ENCODE measurements at regions not wholly inside any gene's neighbourhood (a gene's known extent, or its start where the extent isn't known, plus 50 kb on each side); places are given as distances from the start of the nearest gene placed in this dataset.
A peak's percentile ranks its signal among the peaks of the same experiment; 100 is the strongest.

DNA sequence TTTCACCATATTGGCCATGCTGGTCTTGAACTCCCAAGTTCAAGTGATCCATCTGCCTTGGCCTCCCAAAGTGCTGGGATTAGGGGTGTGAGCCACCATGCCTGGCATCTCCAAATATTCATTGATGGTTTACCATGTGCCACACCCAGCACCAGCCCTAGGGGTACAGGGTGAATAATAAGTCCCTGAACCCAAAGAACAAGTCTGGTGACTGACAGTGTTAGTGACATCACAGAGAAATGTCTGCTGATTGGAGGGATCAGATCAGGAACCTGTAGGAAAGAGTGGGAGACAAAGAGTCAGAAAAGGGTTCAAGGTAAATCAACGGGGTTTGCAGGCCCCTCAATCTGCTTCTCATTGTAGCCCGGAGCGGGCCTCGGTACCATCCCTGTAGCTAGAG is 118.4 kb upstream of the NABP1 start:
- no peak for DNase-seq (ENCODE audit: low spot score)

DNA sequence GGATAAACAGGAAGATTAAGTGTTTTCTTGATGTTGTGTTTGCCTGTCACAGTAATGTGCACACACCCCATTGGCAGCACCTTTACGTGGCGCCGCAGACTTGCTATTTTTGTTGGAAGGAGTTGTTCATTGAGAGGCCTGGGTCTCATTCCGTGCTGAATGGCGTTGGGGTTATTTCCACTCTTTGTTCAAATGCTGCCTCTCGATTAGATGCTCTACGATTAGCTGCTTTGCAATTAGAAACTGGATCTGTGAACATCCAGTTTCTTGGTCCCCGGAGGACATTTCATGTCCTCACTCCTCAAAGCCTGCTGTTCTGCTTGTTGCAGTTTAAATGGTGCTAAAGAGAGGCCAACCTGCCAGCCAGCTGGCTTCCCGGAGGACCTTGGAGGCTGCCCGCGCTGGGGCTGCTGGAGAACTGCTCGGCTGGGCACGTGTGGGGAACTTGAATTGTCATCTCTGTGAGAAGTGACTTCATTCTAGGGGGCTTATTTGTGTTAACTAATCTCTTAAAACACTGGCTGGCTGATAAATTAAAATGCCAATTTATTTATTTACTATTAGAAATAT is 117.4 kb upstream of the NABP1 start:
- no peak for DNase-seq (ENCODE audit: low spot score)

DNA sequence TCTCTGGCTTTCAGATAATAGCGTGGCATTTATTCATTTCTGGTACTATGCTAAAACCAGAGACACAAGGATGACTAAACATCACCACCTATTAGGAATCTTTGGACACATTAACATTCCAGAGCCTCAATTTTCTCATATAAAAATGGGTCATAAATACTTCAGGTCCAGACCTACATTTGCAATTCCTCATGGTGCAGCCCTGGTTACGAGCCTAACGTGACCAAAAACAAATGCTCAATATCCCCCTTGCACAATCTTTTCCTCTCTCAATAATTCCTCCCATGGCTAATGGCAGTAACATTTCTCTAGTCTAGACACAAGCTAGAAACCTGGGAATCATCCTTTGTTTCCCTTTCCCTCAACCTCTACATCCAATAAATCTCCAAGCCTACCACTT is 112.8 kb upstream of the NABP1 start:
- DNase-seq (ENCODE audit: low spot score): no peak

DNA sequence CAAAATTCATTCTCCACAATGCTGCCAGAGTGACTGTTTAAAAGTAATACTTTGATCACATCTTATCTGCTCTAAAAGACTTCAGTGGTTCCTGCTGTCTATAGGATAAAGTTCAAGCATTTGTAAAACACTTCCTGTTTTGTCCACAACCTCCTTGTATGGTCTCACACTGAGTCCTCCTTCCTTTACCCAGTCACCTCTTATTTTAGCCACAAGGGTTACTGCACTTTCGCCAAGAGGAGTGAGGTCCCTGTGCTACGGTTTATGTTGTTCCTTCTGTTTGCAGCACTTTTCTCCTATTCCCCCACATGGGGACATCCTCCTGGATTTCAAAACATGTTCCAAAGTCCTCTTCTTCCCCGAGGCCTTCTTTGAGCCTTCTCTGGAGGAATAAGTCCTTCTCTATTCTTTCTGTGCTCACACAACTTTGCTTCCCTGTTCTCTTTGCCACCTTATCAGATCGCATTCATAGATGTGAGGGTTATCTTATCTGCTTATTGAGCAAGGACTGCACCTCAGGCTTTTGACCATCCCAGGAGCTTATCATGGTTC is 112.2 kb upstream of the NABP1 start:
- no peak for DNase-seq (ENCODE audit: low spot score)

DNA sequence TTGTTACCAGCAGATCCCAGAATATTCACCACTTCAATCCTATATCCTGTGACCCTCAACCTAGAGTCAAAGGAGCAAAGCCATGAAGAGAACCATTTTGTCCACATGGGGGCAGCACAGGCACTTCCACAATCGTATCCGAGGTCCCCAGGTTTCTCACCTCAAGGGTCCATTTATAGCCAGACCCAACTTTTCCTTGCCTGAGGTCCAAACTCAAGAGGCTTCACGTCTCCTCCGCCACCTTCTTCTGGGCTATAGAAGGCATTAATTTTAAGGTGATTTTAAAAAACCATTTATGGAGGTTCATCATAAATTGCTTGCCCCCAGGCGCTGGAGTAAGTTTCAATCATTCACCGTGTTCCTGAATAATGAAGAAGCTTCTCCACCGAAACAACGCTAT is 111.6 kb upstream of the NABP1 start:
- peak; percentile 54 for DNase-seq (ENCODE audit: low spot score)

DNA sequence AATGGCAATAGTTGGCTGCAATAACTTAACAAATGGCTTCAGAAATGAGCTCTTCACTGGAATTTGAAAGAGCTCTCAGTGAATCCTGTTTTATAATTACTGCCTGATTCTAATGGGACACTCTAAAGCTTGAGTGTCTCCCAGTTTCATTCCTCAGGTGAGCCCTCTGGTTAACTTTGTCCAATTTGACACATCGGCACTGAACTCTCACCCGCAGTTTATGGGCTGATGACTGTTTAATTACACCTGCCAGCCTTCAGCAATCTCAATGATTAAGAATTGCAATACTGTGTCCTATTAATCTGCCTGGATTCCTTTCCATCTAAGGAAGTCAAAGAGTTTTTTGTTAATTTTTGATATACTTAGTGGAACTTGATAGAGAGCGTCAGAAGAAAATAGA is 110.7 kb upstream of the NABP1 start:
- no peak for DNase-seq (ENCODE audit: low spot score)

DNA sequence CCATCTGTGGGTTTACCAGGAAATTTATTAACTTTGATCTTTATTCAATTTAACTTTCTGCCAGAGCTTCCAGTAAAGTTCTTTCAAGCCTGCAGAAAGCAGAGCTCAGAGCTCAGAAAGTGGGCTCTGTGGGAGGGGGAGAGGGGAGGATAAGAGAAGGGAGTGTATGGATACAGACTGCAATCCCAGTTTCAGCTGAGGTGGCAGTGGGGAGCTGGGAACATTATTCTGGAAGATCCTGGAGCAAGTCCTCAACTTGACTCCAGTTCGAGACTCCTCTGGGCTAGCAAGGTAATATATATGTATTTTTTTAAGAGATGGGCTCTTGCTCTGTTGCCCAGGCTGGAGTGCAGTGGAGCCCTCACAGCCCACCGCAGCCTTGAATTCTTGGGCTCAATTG is 108.9 kb upstream of the NABP1 start:
- no peak for DNase-seq (ENCODE audit: low spot score)

DNA sequence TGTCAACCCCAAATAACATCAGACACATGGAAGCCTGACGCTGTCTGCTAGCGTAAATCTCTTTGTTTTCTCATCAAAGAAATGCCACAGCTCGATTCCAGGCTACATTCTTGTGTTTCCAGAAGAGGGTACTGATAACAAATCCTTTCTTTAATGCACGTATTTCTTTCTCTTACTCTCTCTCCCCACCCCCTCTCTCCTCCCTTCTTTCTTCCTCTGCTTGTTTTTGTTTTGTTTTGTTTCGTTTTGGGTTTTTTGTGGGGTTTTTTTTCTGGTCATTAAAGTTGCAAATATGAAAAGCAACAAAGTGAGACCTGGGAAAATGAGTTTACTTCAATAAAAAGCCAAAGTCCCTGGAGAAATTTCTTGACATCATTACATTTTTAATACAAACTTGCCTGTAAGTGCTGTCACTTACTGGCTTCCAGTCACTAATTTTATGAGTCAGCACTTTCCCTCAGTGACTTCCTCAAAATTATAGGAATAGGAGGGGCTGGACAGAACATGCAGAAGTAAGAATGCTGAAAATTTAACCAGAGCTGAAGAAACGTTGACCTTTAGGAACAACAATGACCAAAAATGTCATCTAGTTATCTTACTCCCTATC is 106.7 kb upstream of the NABP1 start:
- DNase-seq (ENCODE audit: low spot score): peak; percentile 19

DNA sequence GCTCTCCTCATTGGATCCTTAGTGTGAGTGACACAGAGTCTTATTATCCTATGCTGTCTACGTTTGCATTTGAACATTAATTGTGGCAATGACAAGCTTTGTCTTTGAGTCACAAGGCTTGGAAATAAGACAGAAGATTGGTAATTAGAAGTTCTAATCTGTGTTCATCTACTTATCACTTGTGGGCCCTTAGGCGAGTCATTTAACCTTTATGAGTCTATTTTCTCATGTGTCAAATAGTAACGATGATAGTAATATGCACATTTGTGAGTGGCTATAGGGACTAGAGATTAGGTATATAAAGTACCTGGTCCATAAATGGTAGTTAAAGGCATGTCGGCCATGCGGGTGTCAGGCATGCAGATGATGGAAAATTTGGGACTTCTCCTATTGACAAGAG is 105.6 kb upstream of the NABP1 start:
- no peak for DNase-seq (ENCODE audit: low spot score)

DNA sequence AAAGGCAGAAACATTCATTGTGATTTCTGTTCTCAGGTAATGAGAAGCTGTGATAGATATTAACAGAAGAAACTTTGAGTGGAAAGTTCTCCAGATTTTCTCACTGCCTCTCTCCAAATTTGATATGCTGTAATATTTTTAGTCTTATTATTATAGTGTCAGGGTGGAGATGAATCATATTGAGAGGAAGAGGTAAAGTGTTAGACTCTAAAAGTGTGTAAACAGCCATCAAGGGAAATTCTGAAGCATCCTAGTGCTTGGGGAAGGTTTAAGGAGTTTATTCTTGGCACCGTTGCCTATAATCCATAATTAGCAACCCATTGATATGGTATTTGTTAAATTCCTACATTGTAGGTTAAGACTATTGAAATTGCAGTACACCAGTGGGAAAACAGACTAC is 104.7 kb upstream of the NABP1 start:
- no peak for DNase-seq (ENCODE audit: low spot score)

DNA sequence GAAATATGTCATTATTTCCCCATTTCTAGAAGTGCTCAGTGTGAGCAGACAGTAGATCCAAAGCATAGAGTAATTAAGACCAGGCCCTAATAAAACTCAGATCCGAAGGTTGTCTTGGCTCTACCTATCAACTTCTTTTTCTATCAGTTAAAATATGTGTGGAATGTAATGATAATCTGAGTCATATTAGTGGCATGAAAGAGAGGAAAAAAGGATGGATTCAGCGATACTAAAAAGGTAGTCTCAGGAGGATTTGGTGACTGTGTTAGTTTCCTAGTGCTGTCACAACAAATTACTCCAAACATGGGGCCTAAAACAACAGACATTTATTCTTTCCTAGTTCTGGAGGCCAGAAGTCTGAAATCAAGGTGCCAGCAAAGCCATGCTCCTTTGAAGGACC is 103.7 kb upstream of the NABP1 start:
- no peak for DNase-seq (ENCODE audit: low spot score)

DNA sequence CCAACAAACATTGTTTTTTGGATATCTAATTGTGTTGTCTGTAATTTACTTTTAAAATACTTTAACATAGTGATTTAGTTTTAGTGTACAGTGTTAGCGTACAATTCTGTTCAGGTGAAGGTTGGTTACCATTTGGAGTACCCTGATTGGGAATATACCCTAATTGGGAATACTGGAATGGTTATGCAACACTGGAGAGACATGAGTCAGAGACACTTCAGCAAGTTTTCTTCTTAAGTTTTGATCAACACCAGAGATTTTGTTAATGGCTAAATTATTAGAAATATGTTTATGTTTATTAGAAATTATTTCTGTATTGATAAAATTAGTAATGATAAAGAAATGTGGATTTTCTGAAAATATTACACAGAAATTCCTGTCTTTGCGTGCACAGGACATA is 100.3 kb upstream of the NABP1 start:
- DNase-seq (ENCODE audit: low spot score): no peak

DNA sequence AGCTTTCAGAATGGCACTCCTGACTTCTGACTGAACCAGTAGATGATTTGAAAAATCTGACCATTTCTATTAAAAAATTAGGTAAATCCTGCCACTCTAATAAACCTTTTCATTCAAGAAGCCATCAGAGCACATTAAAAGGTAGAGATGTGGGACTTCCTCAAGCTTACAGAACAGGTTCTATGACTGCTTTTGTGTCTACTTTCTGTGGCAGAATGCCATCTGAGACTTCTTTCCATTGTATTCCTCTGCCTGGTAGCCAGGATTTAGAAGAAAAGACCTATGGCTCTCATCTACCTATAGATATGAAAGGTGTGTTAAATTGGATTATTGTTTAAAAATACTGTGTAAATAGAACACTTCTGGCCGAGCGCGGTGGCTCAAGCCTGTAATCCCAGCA is 99.9 kb upstream of the NABP1 start:
- DNase-seq (ENCODE audit: low spot score): no peak

DNA sequence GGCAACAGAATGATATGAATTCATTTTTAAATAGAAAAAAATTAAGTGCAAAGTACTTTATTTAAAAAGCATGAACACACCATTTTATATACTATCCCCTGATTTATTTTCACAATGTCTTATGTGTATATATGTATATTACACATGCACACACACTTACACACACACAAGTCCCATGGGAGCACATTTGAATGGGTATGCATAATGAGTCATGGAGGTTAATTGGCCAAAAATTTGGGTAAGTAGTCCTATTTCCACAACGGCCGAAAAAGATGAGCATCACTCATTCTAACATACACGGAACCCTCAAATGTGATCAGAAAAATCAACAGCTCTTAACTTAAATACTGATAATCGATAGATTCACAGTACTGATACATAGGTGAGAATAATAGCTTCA is 97.4 kb upstream of the NABP1 start:
- no peak for DNase-seq (ENCODE audit: low spot score)

DNA sequence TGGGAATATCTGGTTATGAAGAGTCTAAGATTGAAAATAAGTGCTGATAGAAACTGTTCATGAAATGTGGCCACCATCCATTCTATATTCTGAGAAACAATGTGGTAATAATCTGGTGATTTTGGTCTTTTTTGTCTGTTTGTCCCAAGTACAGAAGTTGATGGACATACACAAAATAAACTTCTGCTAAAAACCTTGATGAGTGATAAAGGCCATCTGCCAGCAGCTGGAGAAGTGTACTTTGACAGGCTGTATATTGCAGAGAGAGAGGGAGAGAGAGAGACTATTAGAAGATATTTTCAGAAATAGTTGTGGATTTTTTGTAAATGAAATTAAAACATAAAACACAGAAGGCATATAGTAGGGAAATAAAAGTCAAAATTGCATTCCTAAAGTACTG is 96.9 kb upstream of the NABP1 start:
- DNase-seq (ENCODE audit: low spot score): no peak

DNA sequence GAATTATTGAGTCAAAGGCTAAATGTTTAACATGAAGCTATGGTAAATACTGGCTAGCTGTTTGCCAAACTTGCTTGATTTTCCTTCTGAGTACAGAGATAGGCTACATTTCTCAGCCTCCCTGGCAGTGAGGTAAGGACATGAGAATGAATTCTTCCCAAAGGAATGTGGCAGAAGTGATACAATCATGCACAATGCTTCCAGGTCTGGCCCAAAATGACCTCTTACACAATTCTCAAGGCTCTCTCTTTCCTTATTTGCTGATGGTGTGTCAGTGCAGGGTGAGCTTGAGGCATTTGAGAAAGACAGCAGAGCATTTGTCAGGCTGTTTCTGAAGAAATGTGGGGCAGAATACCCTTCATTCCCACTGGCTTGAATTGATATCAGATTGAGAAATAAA is 95.6 kb upstream of the NABP1 start:
- DNase-seq (ENCODE audit: low spot score): no peak

DNA sequence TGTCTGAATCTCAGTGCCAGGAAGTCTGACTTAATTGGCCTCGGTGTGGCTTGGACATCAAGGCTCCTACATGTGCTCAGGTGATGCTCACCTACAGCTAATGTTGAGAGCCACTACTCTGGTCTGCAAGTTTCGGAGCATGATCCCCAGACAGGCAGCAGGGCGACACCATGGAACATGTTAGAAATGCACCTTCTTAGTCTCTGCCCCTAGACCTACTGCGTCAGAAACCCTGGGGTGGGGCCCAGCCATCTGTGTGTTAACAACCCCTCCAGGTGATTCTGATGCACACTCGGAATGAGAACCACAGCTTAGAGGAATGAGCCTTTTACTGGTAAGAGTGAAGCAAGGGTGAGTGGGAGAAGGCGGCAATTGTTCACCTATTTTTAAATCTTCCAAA is 86.9 kb upstream of the NABP1 start:
- DNase-seq (ENCODE audit: low spot score): no peak

DNA sequence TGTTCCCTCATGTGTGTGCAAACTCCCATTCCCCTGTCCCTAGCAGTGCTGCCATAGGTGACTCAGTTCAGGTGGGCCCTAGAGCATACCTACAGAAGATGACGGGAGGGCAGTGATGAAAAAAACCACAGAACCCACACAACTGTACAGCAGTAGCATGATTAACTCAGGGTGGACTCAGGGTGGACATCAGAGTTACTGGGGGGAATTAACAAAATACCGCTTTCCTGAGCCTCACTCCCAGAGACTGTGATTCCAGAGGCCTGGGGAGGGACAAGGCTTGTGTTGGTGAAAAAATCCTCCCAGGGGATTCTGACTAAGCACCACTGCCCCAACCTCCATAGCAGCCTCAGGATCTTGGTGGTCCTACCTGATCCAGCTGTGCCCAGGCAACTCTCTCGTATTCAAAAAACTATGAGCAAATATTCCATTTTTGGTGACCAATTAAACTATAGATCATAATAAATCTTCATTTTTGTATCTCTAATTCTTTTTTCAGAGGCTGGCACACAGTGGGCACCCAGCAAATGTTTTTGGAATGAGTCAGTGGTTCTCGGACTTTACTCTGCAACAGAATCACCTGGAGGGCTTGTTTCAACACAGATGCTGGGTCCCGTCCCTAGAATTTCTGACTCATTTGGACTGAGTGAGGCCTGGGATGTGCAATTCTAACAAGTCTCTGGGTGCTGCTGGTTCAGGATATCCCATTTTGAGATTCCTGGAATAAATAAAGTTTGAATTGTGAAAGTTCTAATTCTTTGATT is 84.1 kb upstream of the NABP1 start:
- DNase-seq (ENCODE audit: low spot score): no peak

DNA sequence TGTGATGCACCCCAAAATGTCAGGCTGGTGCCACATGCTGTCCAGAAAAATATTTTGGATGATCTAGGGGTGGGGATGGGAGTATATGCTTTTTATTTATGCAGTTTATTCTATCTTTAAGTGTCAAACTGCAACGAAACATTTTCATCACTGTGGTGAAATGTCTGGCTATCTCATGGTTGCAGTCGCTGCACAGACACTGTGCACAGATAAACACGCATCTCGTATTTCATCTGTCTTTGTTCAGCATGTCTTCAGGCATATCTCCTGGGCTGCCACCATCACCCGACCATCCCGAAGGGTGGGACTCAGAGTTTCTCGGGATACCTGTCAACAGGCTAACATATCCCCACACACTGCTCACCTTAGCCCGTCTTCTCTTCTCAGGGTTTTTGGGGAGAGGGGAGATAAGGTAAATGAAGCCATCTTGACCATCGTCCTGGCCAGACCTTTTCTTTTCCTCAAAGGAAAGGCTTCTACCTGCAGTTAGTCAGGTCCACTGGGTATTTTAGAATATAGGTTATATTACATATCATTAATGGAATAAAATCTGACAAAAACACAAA is 80.7 kb upstream of the NABP1 start:
- peak; percentile 9 for DNase-seq (ENCODE audit: low spot score)

DNA sequence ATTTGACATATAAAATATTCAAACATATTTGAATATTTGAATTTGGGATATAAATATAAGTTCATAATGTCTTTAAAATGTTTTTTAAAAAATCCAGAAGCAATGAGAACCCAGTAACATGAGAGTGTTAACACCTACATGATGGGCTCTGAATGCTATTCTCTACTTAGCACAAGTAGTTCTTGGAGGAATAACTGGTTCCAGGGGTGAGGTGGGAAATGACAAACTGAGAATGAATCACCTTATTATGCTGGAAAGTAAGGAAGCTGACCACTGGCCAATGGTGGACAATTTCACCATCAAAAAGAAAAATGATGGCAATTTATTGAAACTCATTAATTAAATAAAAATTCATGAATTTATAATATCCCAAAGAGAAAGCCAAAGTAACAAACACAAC is 79.6 kb upstream of the NABP1 start:
- DNase-seq (ENCODE audit: low spot score): no peak

DNA sequence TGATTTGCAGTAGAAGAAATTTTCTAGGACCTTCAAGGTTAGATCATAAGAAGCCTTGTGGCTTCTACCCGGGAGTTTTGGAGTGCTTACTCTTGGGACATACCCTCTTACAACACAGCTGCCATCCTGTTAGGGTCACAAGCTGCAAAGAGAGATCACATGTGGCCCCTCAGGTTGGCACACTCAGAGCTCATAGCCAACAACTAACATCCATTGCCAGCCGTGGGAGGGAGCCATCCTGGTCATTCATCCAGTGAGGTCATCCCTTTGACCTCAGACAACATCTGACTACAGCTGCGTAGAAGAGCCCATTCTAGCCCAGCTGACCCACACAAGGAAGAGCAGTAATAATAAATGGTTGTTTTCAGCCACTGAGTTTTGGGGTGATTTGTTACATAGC is 76.9 kb upstream of the NABP1 start:
- no peak for DNase-seq (ENCODE audit: low spot score)

DNA sequence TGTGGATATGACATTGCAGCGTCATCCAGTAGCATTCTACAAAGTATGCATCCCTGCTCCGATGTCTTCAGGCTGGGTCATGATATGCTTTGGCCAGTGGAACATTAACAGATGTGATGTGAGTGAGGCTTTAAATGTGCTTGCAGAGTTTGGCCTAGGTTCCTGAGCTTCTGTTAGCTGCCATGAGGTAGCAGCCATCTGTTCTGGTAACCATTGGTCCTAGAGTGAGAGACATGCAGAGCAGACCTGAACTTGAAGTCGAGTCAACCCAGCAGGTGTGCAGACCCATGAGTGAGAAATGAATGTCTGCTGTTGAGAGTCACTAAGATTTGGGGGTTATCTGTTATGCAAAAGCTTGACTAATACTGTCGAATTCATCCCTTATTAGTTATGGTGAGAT is 73.8 kb upstream of the NABP1 start:
- no peak for DNase-seq (ENCODE audit: low spot score)

DNA sequence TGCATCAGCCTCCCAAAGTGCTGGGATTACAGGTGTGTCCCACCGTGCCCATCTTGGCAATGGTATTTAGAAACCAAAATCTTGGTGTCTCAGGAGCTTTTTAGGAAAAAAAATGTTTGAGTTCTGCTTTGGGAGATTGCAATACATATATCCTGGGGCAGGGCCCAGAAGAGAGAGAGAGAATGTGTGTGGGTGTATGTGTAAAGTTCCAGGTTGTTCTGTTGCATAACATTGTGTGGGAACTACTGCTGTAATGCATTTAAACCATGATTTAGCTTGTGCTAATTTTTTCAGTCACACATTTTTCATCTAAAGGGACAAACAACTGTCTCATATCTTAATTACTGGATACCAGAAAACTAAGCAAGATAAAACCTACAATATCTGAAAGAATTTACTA is 70.8 kb upstream of the NABP1 start:
- no peak for DNase-seq (ENCODE audit: low spot score)
